Esophagus muscularis mucosa (tissue), 3 donors: ENCODE measurements at regions not wholly inside any gene's neighbourhood (a gene's known extent, or its start where the extent isn't known, plus 50 kb on each side); places are given as distances from the start of the nearest gene placed in this dataset.

Experiments
- CTCF ChIP-seq, 3 experiments: fragments of 200-600 bp in 2 of 3; fragments of 450-650 bp in 1 of 3; sonication (generic) in 2 of 3; IDR thresholded peaks; one replicate each; pipeline ENCODE4 v1.5.1; 2017 to 2019; ENCODE audit warnings: antibody characterized with exemption in 3 of 3, mild to moderate bottlenecking in 2 of 3, moderate library complexity in 1 of 3
- POLR2A ChIP-seq: fragments of 450-650 bp; IDR thresholded peaks from one replicate; pipeline ENCODE4 v1.6.1; 2017; ENCODE audit warnings: antibody characterized with exemption, moderate library complexity, mild to moderate bottlenecking, low read depth

- no peak for TF ChIP-seq CTCF (IDR thresholded peaks at IDR 0.05)
- no peak for TF ChIP-seq POLR2A
Measured at GRCh38 chr12:59404109-59404650, 191.6 kb upstream of the SLC16A7 start.
